ENCODE measurements at regions not wholly inside any gene's neighbourhood (a gene's known extent, or its start where the extent isn't known, plus 50 kb on each side); places are given as distances from the start of the nearest gene placed in this dataset.

GRCh38 chr7:47152307-47152706 is 429.6 kb downstream of the TNS3 start:
- Histone ChIP-seq H3K27me3 (ENCODE audit: insufficient read depth, low read length) (no peaks in the 10 kb centered on the region), H3K4me3 (ENCODE audit: insufficient read depth, low read depth, low read length) (no peak overlapping the region), H4K20me1 (ENCODE audit: insufficient read depth, low read length) (no peaks in the 10 kb centered on the region), H3K27ac (ENCODE audit: low read depth, low read length) (no peak overlapping the region), H3K36me3 (ENCODE audit: insufficient read depth, low read length) (no peaks in the 10 kb centered on the region), H3K4me1 (ENCODE audit: insufficient read depth, low read length) (no peaks in the 10 kb centered on the region), H3K9ac (ENCODE audit: low read length) (no peak overlapping the region), H3K9me3 (ENCODE audit: insufficient read depth, low read depth, low read length) (no peaks in the 10 kb centered on the region), H2AFZ (ENCODE audit: low read depth, low read length) (no peak overlapping the region), H3K79me2 (ENCODE audit: insufficient read depth, low read length) (no peaks in the 10 kb centered on the region), H3K4me2 (ENCODE audit: low read length) (no peak overlapping the region)
- Mint-ChIP-seq H3K4me3 (ENCODE audit: unreplicated experiment) (no peak overlapping the region), H3K36me3 (ENCODE audit: low read depth, unreplicated experiment) (no peaks in the 10 kb centered on the region), H3K27me3 (ENCODE audit: low read depth, unreplicated experiment) (no peaks in the 10 kb centered on the region), H3K4me1 (ENCODE audit: low read depth, unreplicated experiment) (peaks cover 13% of the 10 kb centered on the region), H3K27ac (ENCODE audit: unreplicated experiment) (no peak overlapping the region), H3K9me3 (ENCODE audit: unreplicated experiment) (no peaks in the 10 kb centered on the region)
- TF ChIP-seq EZH2 (IDR thresholded peaks at IDR 0.05; ENCODE audit: insufficient read depth, low read length) = no peak
- TF ChIP-seq, protein P1, sequence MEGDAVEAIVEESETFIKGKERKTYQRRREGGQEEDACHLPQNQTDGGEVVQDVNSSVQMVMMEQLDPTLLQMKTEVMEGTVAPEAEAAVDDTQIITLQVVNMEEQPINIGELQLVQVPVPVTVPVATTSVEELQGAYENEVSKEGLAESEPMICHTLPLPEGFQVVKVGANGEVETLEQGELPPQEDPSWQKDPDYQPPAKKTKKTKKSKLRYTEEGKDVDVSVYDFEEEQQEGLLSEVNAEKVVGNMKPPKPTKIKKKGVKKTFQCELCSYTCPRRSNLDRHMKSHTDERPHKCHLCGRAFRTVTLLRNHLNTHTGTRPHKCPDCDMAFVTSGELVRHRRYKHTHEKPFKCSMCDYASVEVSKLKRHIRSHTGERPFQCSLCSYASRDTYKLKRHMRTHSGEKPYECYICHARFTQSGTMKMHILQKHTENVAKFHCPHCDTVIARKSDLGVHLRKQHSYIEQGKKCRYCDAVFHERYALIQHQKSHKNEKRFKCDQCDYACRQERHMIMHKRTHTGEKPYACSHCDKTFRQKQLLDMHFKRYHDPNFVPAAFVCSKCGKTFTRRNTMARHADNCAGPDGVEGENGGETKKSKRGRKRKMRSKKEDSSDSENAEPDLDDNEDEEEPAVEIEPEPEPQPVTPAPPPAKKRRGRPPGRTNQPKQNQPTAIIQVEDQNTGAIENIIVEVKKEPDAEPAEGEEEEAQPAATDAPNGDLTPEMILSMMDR (IDR thresholded peaks at IDR 0.05; ENCODE audit: insufficient read depth, low read depth, low read length) = no peak
- no peak for DNase-seq (ENCODE audit: low read depth)
- no peak for FAIRE-seq

GRCh38 chr7:47150497-47151260 is 431.2 kb downstream of the TNS3 start:
- no peak overlapping the region for H3K4me3 ChIP-seq (ENCODE audit: insufficient read depth, low read depth, low read length)
- TF ChIP-seq, protein P1 (IDR thresholded peaks at IDR 0.05; ENCODE audit: insufficient read depth, low read depth, low read length) = no peak
- TF ChIP-seq EZH2 (IDR thresholded peaks at IDR 0.05; ENCODE audit: insufficient read depth, low read length) = no peak
- no peak overlapping the region for H3K9ac ChIP-seq (ENCODE audit: low read length)
- H3K27me3 Mint-ChIP-seq (ENCODE audit: low read depth, unreplicated experiment) = no peaks in the 10 kb centered on the region
- no peaks in the 10 kb centered on the region for H3K36me3 Mint-ChIP-seq (ENCODE audit: low read depth, unreplicated experiment)
- no peak overlapping the region for H3K27ac Mint-ChIP-seq (ENCODE audit: unreplicated experiment)
- peaks cover 13% of the 10 kb centered on the region for H3K4me1 Mint-ChIP-seq (ENCODE audit: low read depth, unreplicated experiment)
- DNase-seq (ENCODE audit: low read depth) = no peak
- peaks cover 1% of the 10 kb centered on the region for H3K9me3 Mint-ChIP-seq (ENCODE audit: unreplicated experiment)
- no peaks in the 10 kb centered on the region for H3K79me2 ChIP-seq (ENCODE audit: insufficient read depth, low read length)
- no peaks in the 10 kb centered on the region for H4K20me1 ChIP-seq (ENCODE audit: insufficient read depth, low read length)
- H2AFZ ChIP-seq (ENCODE audit: low read depth, low read length) = no peak overlapping the region
- no peak overlapping the region for H3K4me3 Mint-ChIP-seq (ENCODE audit: unreplicated experiment)
- H3K27ac ChIP-seq (ENCODE audit: low read depth, low read length) = no peak overlapping the region
- no peaks in the 10 kb centered on the region for H3K36me3 ChIP-seq (ENCODE audit: insufficient read depth, low read length)
- no peaks in the 10 kb centered on the region for H3K4me1 ChIP-seq (ENCODE audit: insufficient read depth, low read length)
- H3K9me3 ChIP-seq (ENCODE audit: insufficient read depth, low read depth, low read length) = no peaks in the 10 kb centered on the region
- no peak for FAIRE-seq
- no peaks in the 10 kb centered on the region for H3K27me3 ChIP-seq (ENCODE audit: insufficient read depth, low read length)
- H3K4me2 ChIP-seq (ENCODE audit: low read length) = no peak overlapping the region

- no peak overlapping the region for H3K4me2 ChIP-seq (ENCODE audit: low read length)
- Mint-ChIP-seq H3K4me1 (ENCODE audit: low read depth, unreplicated experiment) (peaks cover 13% of the 10 kb centered on the region), H3K27ac (ENCODE audit: unreplicated experiment) (no peak overlapping the region)
These were observed 431.9 kb downstream of the TNS3 start for GRCh38 chr7:47149971-47150370.

More at GRCh38 chr7:47149971-47150370, 431.9 kb downstream of the TNS3 start:
- no peaks in the 10 kb centered on the region for H3K27me3 ChIP-seq (ENCODE audit: insufficient read depth, low read length)
- no peaks in the 10 kb centered on the region for H3K36me3 Mint-ChIP-seq (ENCODE audit: low read depth, unreplicated experiment)
- no peaks in the 10 kb centered on the region for H3K36me3 ChIP-seq (ENCODE audit: insufficient read depth, low read length)
- H4K20me1 ChIP-seq (ENCODE audit: insufficient read depth, low read length) = no peaks in the 10 kb centered on the region
- H3K27me3 Mint-ChIP-seq (ENCODE audit: low read depth, unreplicated experiment) = no peaks in the 10 kb centered on the region
- no peak overlapping the region for H3K4me3 ChIP-seq (ENCODE audit: insufficient read depth, low read depth, low read length)
- no peaks in the 10 kb centered on the region for H3K9me3 ChIP-seq (ENCODE audit: insufficient read depth, low read depth, low read length)
- no peak for DNase-seq (ENCODE audit: low read depth)
- no peak overlapping the region for H3K4me3 Mint-ChIP-seq (ENCODE audit: unreplicated experiment)
- H3K27ac ChIP-seq (ENCODE audit: low read depth, low read length) = no peak overlapping the region
- H3K9me3 Mint-ChIP-seq (ENCODE audit: unreplicated experiment) = peaks cover 1% of the 10 kb centered on the region
- H3K9ac ChIP-seq (ENCODE audit: low read length) = no peak overlapping the region
- no peak for FAIRE-seq
- H2AFZ ChIP-seq (ENCODE audit: low read depth, low read length) = no peak overlapping the region
- H3K79me2 ChIP-seq (ENCODE audit: insufficient read depth, low read length) = no peaks in the 10 kb centered on the region
- TF ChIP-seq, protein P1 (IDR thresholded peaks at IDR 0.05; ENCODE audit: insufficient read depth, low read depth, low read length) = no peak
- no peak for TF ChIP-seq EZH2 (IDR thresholded peaks at IDR 0.05; ENCODE audit: insufficient read depth, low read length)
- no peaks in the 10 kb centered on the region for H3K4me1 ChIP-seq (ENCODE audit: insufficient read depth, low read length)
